Neural crest cell (in vitro differentiated cells): ENCODE measurements at regions not wholly inside any gene's neighbourhood (a gene's known extent, or its start where the extent isn't known, plus 50 kb on each side); places are given as distances from the start of the nearest gene placed in this dataset.

Source experiments
- DNase-seq: peaks from one replicate; pipeline ENCODE4 v3.0.0; 2021; ENCODE audit warnings: low read depth, mixed read lengths, low spot score
- H3K27ac Mint-ChIP-seq: one replicate; pipeline ENCODE4 v1.8.0; 2021; ENCODE audit warnings: mild to moderate bottlenecking, mixed read lengths; ENCODE audit not compliant: unreplicated experiment
- H3K27me3 Mint-ChIP-seq: 2 replicates; pipeline ENCODE4 v1.8.0; 2021; ENCODE audit warnings: low read depth, mild to moderate bottlenecking, mixed read lengths
- H3K36me3 Mint-ChIP-seq: 2 replicates; pipeline ENCODE4 v1.8.0; 2021; ENCODE audit warnings: low read depth, mild to moderate bottlenecking, mixed read lengths
- H3K4me1 Mint-ChIP-seq: 2 replicates; pipeline ENCODE4 v1.8.0; 2021; ENCODE audit warnings: mixed read lengths
- H3K4me3 Mint-ChIP-seq: one replicate; pipeline ENCODE4 v1.8.0; 2021; ENCODE audit warnings: mild to moderate bottlenecking, mixed read lengths
- H3K9me3 Mint-ChIP-seq: 2 replicates; pipeline ENCODE4 v1.8.0; 2021; ENCODE audit warnings: mixed read lengths
- TF ChIP-seq, protein P1 (sequence below): fragments of 200-600 bp; sonication (generic); conservative IDR thresholded peaks from 2 replicates; pipeline ENCODE4 v1.5.0; 2021; ENCODE audit warnings: antibody characterized with exemption, mild to moderate bottlenecking

DNA sequence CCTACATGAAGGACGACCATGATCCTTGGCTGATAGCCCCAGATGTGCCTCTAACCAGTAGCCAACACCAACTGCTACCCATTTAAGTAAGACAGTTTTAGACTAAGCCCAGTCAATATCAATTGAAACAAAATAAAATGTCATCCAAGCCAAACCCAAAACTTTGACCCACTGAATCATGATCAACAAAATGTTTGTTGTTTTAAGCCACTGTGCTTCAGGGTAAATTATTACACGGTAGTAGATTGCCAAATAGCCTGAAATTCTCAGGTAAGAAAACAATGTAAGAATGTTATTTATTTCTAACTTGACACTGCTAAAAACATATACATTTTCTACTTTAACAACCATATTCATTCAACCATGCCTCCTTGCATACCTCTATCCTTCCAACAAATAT lies 105.5 kb upstream of the PAPPA start:
- TF ChIP-seq, protein P1, sequence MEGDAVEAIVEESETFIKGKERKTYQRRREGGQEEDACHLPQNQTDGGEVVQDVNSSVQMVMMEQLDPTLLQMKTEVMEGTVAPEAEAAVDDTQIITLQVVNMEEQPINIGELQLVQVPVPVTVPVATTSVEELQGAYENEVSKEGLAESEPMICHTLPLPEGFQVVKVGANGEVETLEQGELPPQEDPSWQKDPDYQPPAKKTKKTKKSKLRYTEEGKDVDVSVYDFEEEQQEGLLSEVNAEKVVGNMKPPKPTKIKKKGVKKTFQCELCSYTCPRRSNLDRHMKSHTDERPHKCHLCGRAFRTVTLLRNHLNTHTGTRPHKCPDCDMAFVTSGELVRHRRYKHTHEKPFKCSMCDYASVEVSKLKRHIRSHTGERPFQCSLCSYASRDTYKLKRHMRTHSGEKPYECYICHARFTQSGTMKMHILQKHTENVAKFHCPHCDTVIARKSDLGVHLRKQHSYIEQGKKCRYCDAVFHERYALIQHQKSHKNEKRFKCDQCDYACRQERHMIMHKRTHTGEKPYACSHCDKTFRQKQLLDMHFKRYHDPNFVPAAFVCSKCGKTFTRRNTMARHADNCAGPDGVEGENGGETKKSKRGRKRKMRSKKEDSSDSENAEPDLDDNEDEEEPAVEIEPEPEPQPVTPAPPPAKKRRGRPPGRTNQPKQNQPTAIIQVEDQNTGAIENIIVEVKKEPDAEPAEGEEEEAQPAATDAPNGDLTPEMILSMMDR: no peak
- H3K9me3 Mint-ChIP-seq: peaks cover 3% of the 10 kb centered on the region
- H3K4me3 Mint-ChIP-seq: no peak overlapping the region
- no peak overlapping the region for H3K27ac Mint-ChIP-seq
- DNase-seq: no peak
- H3K27me3 Mint-ChIP-seq: peaks cover 6% of the 10 kb centered on the region
- H3K36me3 Mint-ChIP-seq: no peaks in the 10 kb centered on the region
- H3K4me1 Mint-ChIP-seq: no peaks in the 10 kb centered on the region

DNA sequence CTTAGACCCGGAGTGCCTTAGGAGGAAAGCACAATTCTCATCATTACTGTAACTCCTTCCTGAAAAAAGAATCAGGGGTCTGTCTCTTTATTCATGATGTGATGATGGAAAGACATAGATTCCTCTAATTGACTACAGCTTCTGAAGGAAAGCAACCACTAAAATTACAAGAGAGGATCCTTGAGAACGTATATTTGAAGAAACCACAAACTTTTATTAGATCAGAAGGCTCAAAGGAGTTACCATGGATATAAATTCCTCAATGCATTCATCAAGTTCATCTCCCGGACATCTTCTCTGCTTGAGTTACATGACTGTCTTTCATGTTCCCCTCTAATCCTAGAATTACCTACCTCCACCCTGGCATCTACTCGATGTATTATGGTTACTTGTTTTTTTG lies 104.1 kb upstream of the PAPPA start:
- no peaks in the 10 kb centered on the region for H3K4me1 Mint-ChIP-seq
- no peaks in the 10 kb centered on the region for H3K9me3 Mint-ChIP-seq
- H3K36me3 Mint-ChIP-seq: no peaks in the 10 kb centered on the region
- no peak for DNase-seq
- H3K27me3 Mint-ChIP-seq: peaks cover 12% of the 10 kb centered on the region
- no peak overlapping the region for H3K4me3 Mint-ChIP-seq
- TF ChIP-seq, protein P1: no peak
- H3K27ac Mint-ChIP-seq: no peak overlapping the region

DNA sequence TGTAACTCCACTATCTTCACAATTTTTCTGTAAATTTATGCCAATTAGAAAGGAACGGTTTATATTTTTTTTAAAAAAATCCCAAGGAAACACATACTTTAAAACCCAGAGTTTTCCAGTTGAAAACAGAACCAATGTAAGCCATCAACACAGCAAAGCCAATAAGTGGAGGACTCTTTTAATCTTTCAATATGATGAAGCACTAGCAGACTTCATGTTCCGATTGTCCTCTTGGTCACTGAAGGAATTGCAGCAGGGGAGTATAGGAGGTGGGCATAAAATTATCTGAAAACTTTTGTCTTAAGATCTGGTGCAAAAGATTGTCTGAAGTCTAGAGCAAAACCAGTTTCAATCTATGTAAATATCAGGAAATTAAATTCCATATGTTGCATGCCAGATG lies 102.1 kb upstream of the PAPPA start:
- Mint-ChIP-seq H3K4me1 (no peaks in the 10 kb centered on the region), H3K27ac (no peak overlapping the region), H3K9me3 (peaks cover 3% of the 10 kb centered on the region), H3K4me3 (no peak overlapping the region), H3K27me3 (peaks cover 12% of the 10 kb centered on the region), H3K36me3 (no peaks in the 10 kb centered on the region)
- DNase-seq: no peak
- TF ChIP-seq, protein P1: no peak

DNA sequence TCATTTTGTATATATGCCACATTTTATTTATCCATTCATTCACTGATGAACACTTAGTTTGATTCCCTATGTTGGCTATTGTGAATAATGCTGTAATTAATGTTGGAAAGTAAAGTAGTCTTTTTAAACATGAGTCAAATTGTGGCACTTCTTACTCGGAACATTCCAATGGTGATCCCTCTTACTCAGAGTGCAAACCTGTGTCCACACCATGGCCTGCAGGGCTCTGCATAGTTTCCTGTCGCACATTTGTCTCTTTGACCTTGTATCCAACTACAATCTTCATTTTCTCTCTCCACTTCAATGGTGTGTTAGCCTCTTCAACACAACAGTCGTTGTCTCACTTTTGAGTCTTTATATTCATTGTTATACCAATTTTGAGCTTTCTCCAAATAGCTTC lies 98.1 kb upstream of the PAPPA start:
- Mint-ChIP-seq H3K27me3 (peaks cover 12% of the 10 kb centered on the region), H3K27ac (no peak overlapping the region)

DNA sequence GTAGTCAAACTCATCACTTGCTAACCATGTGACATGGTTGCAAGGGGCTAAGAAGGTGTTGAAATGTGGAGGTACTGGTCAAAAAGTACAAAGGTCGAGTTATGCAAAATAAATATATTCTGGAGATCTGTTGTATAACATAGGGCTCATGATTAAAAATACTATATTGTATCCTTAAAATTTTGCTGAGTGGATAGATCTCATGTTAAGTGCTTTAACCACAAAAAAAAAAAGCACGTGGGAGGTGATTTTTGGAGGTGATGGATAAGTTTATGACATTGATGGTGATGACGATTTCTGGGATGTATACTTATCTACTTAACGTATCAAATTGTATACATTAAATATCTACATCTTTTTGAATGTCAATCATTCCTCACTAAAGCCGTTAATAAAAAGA lies 96.2 kb upstream of the PAPPA start:
- Mint-ChIP-seq H3K27ac (no peak overlapping the region), H3K36me3 (no peaks in the 10 kb centered on the region), H3K9me3 (peaks cover 3% of the 10 kb centered on the region), H3K4me3 (no peak overlapping the region), H3K27me3 (peaks cover 6% of the 10 kb centered on the region), H3K4me1 (no peaks in the 10 kb centered on the region)
- TF ChIP-seq, protein P1: no peak
- no peak for DNase-seq

More for the DNA sequence above, 98.1 kb upstream of the PAPPA start:
- Mint-ChIP-seq H3K4me3 (no peak overlapping the region), H3K4me1 (no peaks in the 10 kb centered on the region), H3K36me3 (no peaks in the 10 kb centered on the region), H3K9me3 (peaks cover 3% of the 10 kb centered on the region)
- TF ChIP-seq, protein P1: no peak
- DNase-seq: no peak

DNA sequence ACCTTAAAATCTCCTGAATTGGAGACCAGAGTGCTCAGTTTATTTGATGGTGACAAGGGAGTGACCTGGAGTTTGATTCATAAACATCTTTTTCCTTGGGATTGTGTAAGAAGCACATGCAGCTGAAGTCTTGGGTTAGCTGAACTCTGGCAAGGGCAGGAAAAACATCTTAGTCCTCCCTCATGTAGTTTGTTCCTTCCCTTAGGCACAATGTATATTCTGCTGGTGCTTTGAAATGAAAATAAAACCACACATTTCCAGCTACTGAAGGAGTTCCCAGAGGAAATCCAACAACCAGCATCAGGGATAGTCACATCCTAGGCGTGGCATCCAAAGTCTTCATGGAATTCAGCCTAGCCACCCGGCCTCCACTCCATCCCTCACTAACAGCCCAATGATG lies 95.2 kb upstream of the PAPPA start:
- Mint-ChIP-seq H3K4me1 (no peaks in the 10 kb centered on the region), H3K27me3 (peaks cover 5% of the 10 kb centered on the region), H3K36me3 (no peaks in the 10 kb centered on the region), H3K9me3 (peaks cover 3% of the 10 kb centered on the region), H3K4me3 (no peak overlapping the region), H3K27ac (no peak overlapping the region)
- TF ChIP-seq, protein P1: no peak
- DNase-seq: no peak
